ENCODE measurements at regions not wholly inside any gene's neighbourhood (a gene's known extent, or its start where the extent isn't known, plus 50 kb on each side); places are given as distances from the start of the nearest gene placed in this dataset.

DNA sequence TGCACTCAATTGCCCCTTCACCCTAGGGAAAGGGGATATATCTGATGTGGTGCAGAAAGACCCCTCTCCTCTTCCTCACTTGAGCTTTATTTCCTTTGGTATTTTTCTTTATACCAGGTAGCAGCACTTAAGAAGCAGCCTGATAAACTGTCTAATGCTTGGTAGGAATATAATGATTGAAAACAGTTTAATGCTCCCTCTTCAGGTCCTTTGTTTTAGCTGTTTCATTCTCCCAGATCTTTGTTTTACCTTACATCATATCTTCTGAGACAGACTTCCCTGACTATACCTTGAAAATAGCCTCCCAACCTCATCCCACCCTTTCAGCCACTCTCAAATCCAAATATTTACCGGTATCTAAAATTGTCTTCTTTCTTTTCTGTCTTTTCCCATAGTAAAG, 87.9 kb downstream of the NUDT12 start:
- ChIA-PET CTCF (interaction anchor here (1.0 to 5.9 kb wide), 19 partner anchors 9 to 287 kb away, joined by 3 to 77 read pairs (median 7); partner anchors contain the start of gene MACIR), POLR2A (no interaction called here)
- no peak for DNase-seq (ENCODE audit: extremely low spot score)
- TF ChIP-seq, protein P1, sequence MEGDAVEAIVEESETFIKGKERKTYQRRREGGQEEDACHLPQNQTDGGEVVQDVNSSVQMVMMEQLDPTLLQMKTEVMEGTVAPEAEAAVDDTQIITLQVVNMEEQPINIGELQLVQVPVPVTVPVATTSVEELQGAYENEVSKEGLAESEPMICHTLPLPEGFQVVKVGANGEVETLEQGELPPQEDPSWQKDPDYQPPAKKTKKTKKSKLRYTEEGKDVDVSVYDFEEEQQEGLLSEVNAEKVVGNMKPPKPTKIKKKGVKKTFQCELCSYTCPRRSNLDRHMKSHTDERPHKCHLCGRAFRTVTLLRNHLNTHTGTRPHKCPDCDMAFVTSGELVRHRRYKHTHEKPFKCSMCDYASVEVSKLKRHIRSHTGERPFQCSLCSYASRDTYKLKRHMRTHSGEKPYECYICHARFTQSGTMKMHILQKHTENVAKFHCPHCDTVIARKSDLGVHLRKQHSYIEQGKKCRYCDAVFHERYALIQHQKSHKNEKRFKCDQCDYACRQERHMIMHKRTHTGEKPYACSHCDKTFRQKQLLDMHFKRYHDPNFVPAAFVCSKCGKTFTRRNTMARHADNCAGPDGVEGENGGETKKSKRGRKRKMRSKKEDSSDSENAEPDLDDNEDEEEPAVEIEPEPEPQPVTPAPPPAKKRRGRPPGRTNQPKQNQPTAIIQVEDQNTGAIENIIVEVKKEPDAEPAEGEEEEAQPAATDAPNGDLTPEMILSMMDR (IDR thresholded peaks at IDR 0.05; ENCODE audit: control extremely low read depth, extremely low read depth, low read depth, missing control alignments), result no peak

DNA sequence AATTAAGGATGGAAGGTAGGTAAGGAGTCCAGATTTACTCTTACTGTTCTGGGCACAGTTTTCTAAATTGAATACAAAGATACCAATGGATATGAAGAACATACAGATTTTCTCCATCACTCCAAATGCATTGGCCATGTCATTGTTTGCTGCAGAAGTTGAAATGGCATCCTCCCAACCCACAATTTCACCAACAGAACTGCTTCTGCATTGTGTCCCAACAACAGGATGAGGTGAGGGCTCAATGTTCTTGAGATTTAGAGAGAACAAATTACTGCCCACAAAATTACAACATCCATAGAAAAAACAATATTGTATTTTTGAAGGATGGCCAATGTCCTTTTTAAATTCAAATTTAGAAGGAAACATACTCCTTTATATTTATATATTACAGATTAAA, 88.9 kb downstream of the NUDT12 start:
- CTCF ChIA-PET, result interaction anchor here (5.6 kb wide), 1 partner anchor 241 kb away, joined by 77 read pairs; no protein-coding TSS in a partner anchor
- TF ChIP-seq, protein P1 (IDR thresholded peaks at IDR 0.05; ENCODE audit: control extremely low read depth, extremely low read depth, low read depth, missing control alignments), result no peak
- POLR2A ChIA-PET, result no interaction called here
- DNase-seq (ENCODE audit: extremely low spot score), result no peak

DNA sequence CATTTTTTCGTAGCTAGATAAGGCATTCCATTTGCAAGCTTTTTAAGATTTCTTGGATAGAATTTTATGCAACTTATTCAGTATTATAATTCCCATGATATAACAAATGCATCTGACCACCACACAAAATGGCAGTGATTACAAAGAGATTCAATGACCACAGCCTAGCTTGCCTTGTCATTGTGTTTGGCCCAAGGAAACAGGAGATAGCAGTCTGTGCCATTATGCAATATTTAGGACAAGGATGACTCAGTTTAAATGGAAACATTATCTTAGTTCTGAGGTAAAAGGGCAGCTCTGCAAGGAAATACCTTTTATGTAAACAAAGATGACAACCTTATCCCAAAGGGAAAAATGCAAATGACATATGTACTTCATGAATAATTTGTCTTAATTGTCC, 89.8 kb downstream of the NUDT12 start:
- TF ChIP-seq, protein P1 (IDR thresholded peaks at IDR 0.05; ENCODE audit: control extremely low read depth, extremely low read depth, low read depth, missing control alignments), result no peak
- POLR2A ChIA-PET, result no interaction called here
- CTCF ChIA-PET, result interaction anchor here (0.7 to 5.6 kb wide), 2 partner anchors 240 to 248 kb away, joined by 3 to 77 read pairs; no protein-coding TSS in a partner anchor
- no peak for DNase-seq (ENCODE audit: extremely low spot score)

DNA sequence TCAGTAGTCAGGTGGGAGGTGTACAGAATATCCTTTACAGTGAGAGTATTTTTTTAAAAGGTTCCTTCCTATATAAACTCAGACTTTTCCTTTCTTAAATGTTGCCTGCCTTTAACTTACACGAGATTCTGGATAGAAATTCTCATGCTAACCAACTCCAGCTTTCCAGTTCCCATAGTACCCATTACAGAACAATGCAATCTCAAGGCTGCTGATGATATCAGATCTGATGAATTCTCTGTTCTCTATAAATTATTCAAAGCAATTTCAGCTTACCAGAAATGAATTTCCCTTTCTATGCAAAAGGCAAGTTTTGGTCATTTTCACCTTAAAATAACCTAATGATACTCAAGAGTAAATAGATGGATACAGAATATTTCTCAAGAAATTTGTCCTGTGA, 90.3 kb downstream of the NUDT12 start:
- POLR2A ChIA-PET, result no interaction called here

DNA sequence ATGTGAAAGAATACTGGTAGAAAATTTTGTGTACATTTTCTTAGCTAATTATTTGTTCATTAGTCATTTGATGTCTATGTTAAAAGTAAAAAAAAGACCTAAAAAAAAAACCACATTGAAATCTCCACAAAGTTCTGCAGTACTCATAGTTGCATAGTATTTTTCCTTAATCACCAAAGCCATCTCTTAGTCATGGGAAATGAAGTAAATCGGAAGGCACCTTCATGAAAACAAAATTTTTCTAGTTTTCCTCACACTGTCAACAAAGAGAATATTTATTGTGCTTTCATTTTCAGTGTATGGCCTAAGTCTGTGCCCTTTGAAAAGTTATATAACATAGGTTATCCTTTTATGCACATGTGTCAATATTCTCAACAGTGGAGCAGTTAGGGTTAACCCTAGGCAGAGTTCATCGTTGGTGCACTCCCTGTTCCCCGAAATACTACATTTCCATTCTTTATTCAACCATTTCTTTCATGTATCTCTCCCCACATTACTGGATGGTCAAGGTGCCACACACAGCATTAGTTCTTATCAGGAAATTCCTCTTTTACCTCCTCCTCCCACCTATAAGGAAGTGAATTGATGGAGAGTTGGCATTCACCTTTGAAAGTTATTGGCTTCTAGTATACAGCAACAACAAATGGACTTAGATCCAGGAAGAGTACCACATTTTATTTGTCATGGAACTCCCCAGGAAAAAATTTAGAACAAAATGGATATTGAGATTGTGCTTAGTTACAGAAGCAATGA, 93.1 kb downstream of the NUDT12 start:
- ChIA-PET CTCF (no interaction called here), POLR2A (no interaction called here)
- DNase-seq (ENCODE audit: extremely low spot score), result no peak
- TF ChIP-seq, protein P1 (IDR thresholded peaks at IDR 0.05; ENCODE audit: control extremely low read depth, extremely low read depth, low read depth, missing control alignments), result no peak

More for the DNA sequence above, 90.3 kb downstream of the NUDT12 start:
- DNase-seq (ENCODE audit: extremely low spot score), result no peak
- CTCF ChIA-PET, result interaction anchor here (1.0 to 5.6 kb wide), 2 partner anchors 239 to 240 kb away, joined by 4 to 77 read pairs; no protein-coding TSS in a partner anchor
- TF ChIP-seq, protein P1 (IDR thresholded peaks at IDR 0.05; ENCODE audit: control extremely low read depth, extremely low read depth, low read depth, missing control alignments), result no peak

DNA sequence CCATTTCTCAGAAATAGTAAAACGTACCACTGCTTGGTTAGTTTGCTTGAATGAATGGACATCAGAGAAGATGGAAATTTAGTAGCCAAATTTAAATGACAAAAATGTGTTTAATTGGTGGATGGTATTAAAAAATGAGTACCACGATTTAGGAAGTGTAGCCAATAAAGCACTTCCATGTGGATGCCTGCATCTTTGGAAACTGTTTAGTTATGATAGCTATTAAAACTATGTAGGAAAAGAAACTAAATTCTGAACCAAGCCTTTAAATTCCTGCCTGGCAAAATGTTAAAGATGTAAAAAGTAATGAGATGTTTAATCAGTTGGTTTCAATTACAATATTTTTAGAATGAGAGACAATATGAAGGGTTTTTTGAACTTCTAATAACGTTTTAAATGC, 94.8 kb downstream of the NUDT12 start:
- POLR2A ChIA-PET, result no interaction called here
- no peak for DNase-seq (ENCODE audit: extremely low spot score)
- TF ChIP-seq, protein P1 (IDR thresholded peaks at IDR 0.05; ENCODE audit: control extremely low read depth, extremely low read depth, low read depth, missing control alignments), result no peak
- CTCF ChIA-PET, result interaction anchor here (1.0 to 3.6 kb wide), 3 partner anchors 8 to 243 kb away, joined by 4 to 24 read pairs (median 4); no protein-coding TSS in a partner anchor
